OCI-LY1 (cell line): ENCODE measurements at regions not wholly inside any gene's neighbourhood (a gene's known extent, or its start where the extent isn't known, plus 50 kb on each side); places are given as distances from the start of the nearest gene placed in this dataset.
"Not testable (repeated sequence)": the region's sequence is repeated elsewhere in the genome, so short reads cannot be mapped to it uniquely, and the experiment has no call there.

Experiments
- H2AFZ ChIP-seq: fragments of 200-600 bp; sonication (generic), shearing (Covaris generic); 2 replicates; pipeline ENCODE4 v1.6.0; 2014; ENCODE audit warnings: antibody characterized with exemption, mild to moderate bottlenecking, low read length
- H3F3A ChIP-seq: fragments of 200-600 bp; sonication (generic), shearing (Covaris generic); 2 replicates; pipeline ENCODE4 v1.6.0; 2014; ENCODE audit warnings: mild to moderate bottlenecking, antibody characterized with exemption, low read length, moderate library complexity; ENCODE audit not compliant: insufficient read depth
- H3K27ac ChIP-seq: fragments of 200-600 bp; sonication (generic); 2 replicates; pipeline ENCODE4 v1.5.1; 2014; ENCODE audit warnings: low read length, mixed run types, mild to moderate bottlenecking, low read depth; ENCODE audit not compliant: poor library complexity, severe bottlenecking
- H3K27me3 ChIP-seq: fragments of 200-600 bp; sonication (generic); 2 replicates; pipeline ENCODE4 v1.6.0; 2014; ENCODE audit warnings: antibody characterized with exemption, mild to moderate bottlenecking, low read length, moderate library complexity; ENCODE audit not compliant: insufficient read depth
- H3K36me3 ChIP-seq: fragments of 200-600 bp; sonication (generic); 2 replicates; pipeline ENCODE4 v1.6.1; 2014; ENCODE audit warnings: mild to moderate bottlenecking, antibody characterized with exemption, low read length, moderate library complexity, mixed read lengths; ENCODE audit not compliant: insufficient read depth
- H3K4me1 ChIP-seq: fragments of 200-600 bp; sonication (generic); 2 replicates; pipeline ENCODE4 v1.5.1; 2014; ENCODE audit warnings: mild to moderate bottlenecking, low read length, moderate library complexity; ENCODE audit not compliant: insufficient read depth, severe bottlenecking
- H3K4me2 ChIP-seq: fragments of 200-600 bp; sonication (generic), shearing (Covaris generic); 2 replicates; pipeline ENCODE4 v1.6.1; 2014; ENCODE audit warnings: low read length
- H3K4me3 ChIP-seq: fragments of 200-600 bp; sonication (generic); 2 replicates; pipeline ENCODE4 v1.5.1; 2014; ENCODE audit warnings: low read length, low read depth, mild to moderate bottlenecking, mixed read lengths; ENCODE audit not compliant: poor library complexity, severe bottlenecking
- H3K79me2 ChIP-seq: fragments of 200-600 bp; shearing (Covaris generic); 2 replicates; pipeline ENCODE4 v1.6.1; 2016; ENCODE audit warnings: mixed run types, low read length, mixed read lengths; ENCODE audit not compliant: insufficient read depth
- H3K9ac ChIP-seq: fragments of 200-600 bp; sonication (generic), shearing (Covaris generic); 2 replicates; pipeline ENCODE4 v1.6.1; 2014; ENCODE audit warnings: mild to moderate bottlenecking, low read length, mixed read lengths
- H3K9me2 ChIP-seq: fragments of 200-600 bp; sonication (generic), shearing (Covaris generic); 2 replicates; pipeline ENCODE4 v1.6.1; 2014; ENCODE audit warnings: low read depth, mild to moderate bottlenecking, low read length, mixed read lengths
- H3K9me3 ChIP-seq: fragments of 200-600 bp; shearing (Covaris generic); 2 replicates; pipeline ENCODE4 v1.6.1; 2014; ENCODE audit warnings: low read length, mixed read lengths
- H4K20me1 ChIP-seq: fragments of 200-600 bp; sonication (generic), shearing (Covaris generic); 2 replicates; pipeline ENCODE4 v1.6.0; 2016; ENCODE audit warnings: mild to moderate bottlenecking, low read length; ENCODE audit not compliant: insufficient read depth
- EZH2 ChIP-seq: fragments of 200-600 bp; sonication (generic), shearing (Covaris generic); IDR thresholded peaks from 2 replicates; pipeline ENCODE4 v1.8.0; 2017; ENCODE audit warnings: borderline replicate concordance, mixed run types, mild to moderate bottlenecking, antibody characterized with exemption, low read length, moderate library complexity, mixed read lengths
- TF ChIP-seq, protein P1 (sequence below): fragments of 200-600 bp; sonication (generic), shearing (Covaris generic); IDR thresholded peaks from 2 replicates; pipeline ENCODE4 v1.5.1; 2017; ENCODE audit warnings: mild to moderate bottlenecking, antibody characterized with exemption, low read length, moderate library complexity, mixed read lengths

DNA sequence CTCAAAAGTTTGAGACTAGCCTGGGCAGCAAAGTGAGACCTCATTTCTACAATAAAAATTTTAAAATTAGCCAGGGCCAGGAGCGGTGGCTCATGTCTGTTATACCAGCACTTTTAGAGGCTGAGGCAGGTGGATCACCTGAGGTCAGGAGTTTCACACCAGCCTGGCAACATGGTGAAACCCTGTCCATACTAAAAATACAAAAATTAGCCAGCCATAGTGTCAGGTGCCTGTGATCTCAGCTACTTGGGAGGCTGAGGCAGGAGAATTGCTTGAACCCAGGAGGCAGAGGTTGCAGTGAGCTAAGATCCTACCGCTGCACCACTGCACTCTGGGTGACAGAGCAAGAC, 85.1 kb upstream of the MAP4 start:
- not testable (repeated sequence) for H3K4me1 ChIP-seq, H3K9ac ChIP-seq, H3K79me2 ChIP-seq, H2AFZ ChIP-seq, H3K9me3 ChIP-seq, H3K27me3 ChIP-seq, H3K4me2 ChIP-seq, H3K9me2 ChIP-seq, H3K36me3 ChIP-seq, H3K4me3 ChIP-seq, H3K27ac ChIP-seq, H4K20me1 ChIP-seq, H3F3A ChIP-seq

DNA sequence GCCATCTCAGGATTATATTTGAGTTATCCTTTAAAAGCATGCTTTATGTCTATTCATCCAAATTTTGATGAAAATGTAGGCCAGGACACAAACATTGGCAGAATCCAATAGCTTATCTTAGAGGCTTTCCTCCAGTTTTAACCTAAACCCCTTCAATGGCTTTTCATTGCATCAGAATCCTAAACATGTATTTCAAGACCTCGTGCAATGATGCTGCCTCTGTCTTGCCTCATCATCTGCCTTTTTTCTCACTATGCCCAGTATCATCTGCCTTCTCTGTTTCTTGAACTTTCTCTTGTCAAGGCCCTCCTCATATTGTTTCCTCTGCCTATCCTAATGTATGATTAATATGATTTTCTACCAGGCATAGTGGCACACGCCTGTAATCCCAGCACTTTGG, 76.1 kb upstream of the MAP4 start:
- TF ChIP-seq, protein P1, sequence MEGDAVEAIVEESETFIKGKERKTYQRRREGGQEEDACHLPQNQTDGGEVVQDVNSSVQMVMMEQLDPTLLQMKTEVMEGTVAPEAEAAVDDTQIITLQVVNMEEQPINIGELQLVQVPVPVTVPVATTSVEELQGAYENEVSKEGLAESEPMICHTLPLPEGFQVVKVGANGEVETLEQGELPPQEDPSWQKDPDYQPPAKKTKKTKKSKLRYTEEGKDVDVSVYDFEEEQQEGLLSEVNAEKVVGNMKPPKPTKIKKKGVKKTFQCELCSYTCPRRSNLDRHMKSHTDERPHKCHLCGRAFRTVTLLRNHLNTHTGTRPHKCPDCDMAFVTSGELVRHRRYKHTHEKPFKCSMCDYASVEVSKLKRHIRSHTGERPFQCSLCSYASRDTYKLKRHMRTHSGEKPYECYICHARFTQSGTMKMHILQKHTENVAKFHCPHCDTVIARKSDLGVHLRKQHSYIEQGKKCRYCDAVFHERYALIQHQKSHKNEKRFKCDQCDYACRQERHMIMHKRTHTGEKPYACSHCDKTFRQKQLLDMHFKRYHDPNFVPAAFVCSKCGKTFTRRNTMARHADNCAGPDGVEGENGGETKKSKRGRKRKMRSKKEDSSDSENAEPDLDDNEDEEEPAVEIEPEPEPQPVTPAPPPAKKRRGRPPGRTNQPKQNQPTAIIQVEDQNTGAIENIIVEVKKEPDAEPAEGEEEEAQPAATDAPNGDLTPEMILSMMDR: no peak
- TF ChIP-seq EZH2: no peak
- Histone ChIP-seq H3K27me3 (no peaks in the 10 kb centered on the region), H4K20me1 (no peaks in the 10 kb centered on the region), H3K4me3 (no peak overlapping the region), H3K27ac (no peak overlapping the region), H3K9me3 (no peaks in the 10 kb centered on the region), H2AFZ (no peak overlapping the region), H3K9ac (no peak overlapping the region), H3K79me2 (peaks cover 6% of the 10 kb centered on the region; the same call in 1 of the 2 replicates), H3K4me2 (no peak overlapping the region), H3K9me2 (no peaks in the 10 kb centered on the region), H3K36me3 (no peaks in the 10 kb centered on the region), H3F3A (no peaks in the 10 kb centered on the region), H3K4me1 (peaks cover 15% of the 10 kb centered on the region)

DNA sequence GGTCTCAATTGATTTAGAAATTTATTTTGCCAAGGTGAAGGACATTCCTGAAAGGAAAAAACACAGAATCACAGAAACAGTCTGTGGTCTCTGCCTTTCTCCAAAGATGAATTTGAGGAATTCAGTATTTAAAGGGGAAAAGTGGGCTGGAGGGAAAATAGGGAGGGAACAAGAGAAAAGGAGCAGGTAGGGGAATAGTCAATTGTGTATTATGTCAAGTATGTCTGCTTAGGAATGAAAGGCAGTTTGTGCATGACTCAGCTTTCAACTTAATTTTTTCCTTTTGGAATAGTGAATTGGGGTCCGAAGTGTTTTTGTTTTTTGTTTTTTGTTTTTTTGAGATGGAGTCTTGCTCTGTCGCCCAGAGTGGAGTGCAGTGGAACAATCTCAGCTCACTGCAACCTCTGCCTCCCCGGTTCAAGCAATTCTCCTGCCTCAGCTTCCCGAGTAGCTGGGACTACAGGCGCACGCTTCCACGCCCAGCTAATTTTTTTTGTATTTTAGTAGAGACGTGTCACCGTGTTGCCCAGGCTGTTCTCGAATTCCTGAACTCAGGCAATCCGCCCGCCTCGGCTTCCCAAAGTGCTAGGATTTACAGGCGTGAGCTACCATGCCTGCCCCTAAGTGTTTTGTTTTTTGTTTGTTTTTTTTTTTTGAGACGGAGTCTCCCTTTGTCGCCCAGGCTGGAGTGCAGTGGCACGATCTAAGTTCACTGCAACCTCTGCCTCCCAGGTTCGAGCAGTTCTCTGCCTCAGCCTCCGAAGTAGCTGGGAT, 74.1 kb upstream of the MAP4 start:
- Histone ChIP-seq H3K9me3 (no peaks in the 10 kb centered on the region), H3K36me3 (no peaks in the 10 kb centered on the region), H3K27ac (no peak overlapping the region), H4K20me1 (no peaks in the 10 kb centered on the region), H3K4me3 (no peak overlapping the region), H2AFZ (no peak overlapping the region), H3K4me1 (peaks cover 22% of the 10 kb centered on the region), H3K4me2 (peak overlapping the region; percentile 62; the same call in 1 of the 2 replicates), H3K9ac (peak overlapping the region; percentile 71; the same call in 1 of the 2 replicates), H3F3A (no peaks in the 10 kb centered on the region), H3K27me3 (no peaks in the 10 kb centered on the region), H3K79me2 (peaks cover 19% of the 10 kb centered on the region), H3K9me2 (no peaks in the 10 kb centered on the region)
- TF ChIP-seq EZH2: no peak
- TF ChIP-seq, protein P1: no peak
